Activated B cell treated with CpG ODN at 0.5 μM for 24 hours (primary cell): ENCODE measurements at regions not wholly inside any gene's neighbourhood (a gene's known extent, or its start where the extent isn't known, plus 50 kb on each side); places are given as distances from the start of the nearest gene placed in this dataset.

Experiments
- ATAC-seq: fragments of 200-7000 bp; cut with Tn5 transposase; one replicate; pipeline ENCODE4 v1.10.0; 2021; ENCODE audit warnings: low read depth, mild to moderate bottlenecking, moderate library complexity
- CTCF ChIA-PET: fragments of 350-600 bp; sonication (Branson Sonifier 250); formaldehyde crosslinking; loops from one replicate; lab custom pipeline; 2021; ENCODE audit warnings: antibody characterized with exemption; lab: Charles Lee
- POLR2A ChIA-PET: fragments of 350-600 bp; sonication (Branson Sonifier 250); formaldehyde crosslinking; loops from one replicate; lab custom pipeline; 2021; ENCODE audit warnings: antibody characterized with exemption; lab: Charles Lee
- DNase-seq: peaks from one replicate; pipeline ENCODE4 v3.0.0; 2022
- H3K27ac Mint-ChIP-seq: one replicate; pipeline ENCODE4 v1.8.0; 2020; ENCODE audit warnings: mixed read lengths
- H3K27me3 Mint-ChIP-seq: one replicate; pipeline ENCODE4 v1.8.0; 2021; ENCODE audit warnings: mixed read lengths
- H3K36me3 Mint-ChIP-seq: one replicate; pipeline ENCODE4 v1.8.0; 2021; ENCODE audit warnings: low read depth, mixed read lengths
- H3K4me1 Mint-ChIP-seq: one replicate; pipeline ENCODE4 v1.8.0; 2021; ENCODE audit warnings: mixed read lengths
- H3K4me3 Mint-ChIP-seq: one replicate; pipeline ENCODE4 v1.8.0; 2020; ENCODE audit warnings: mild to moderate bottlenecking, mixed read lengths
- H3K9me3 Mint-ChIP-seq: one replicate; pipeline ENCODE4 v1.8.0; 2020; ENCODE audit warnings: mixed read lengths
- intact Hi-C: fragments of 100-400 bp; cut with micrococcal nuclease; formaldehyde crosslinking; loops from one replicate; pipeline ENCODE4 v1.15.1; 2024
- TF ChIP-seq, protein P1 (sequence below): fragments of 200-600 bp; IDR thresholded peaks from one replicate; pipeline ENCODE4 v1.8.0; 2022; ENCODE audit warnings: antibody characterized with exemption, mild to moderate bottlenecking

DNA sequence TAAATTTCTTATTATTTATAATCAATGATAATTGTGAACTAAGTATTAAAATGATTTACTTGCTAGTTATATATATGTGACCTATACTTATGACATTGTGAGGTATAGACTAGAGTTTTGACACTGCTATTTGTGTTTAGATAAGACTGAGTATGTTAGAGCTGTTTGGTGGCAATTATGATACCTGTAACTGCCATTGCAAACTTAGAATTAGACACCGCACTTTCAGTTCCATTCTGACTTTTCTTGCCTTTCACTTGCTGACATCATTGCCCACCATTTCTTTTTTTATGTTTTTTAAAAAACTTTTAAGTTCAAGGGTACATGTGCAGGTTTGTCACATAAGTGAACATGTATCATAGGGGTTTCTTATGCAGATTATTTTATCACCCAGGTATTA is 214.5 kb downstream of the MBL2 start:
- ChIA-PET CTCF (no interaction called here), POLR2A (no interaction called here)
- H3K4me3 Mint-ChIP-seq, result no peak overlapping the region
- no peaks in the 10 kb centered on the region for H3K9me3 Mint-ChIP-seq
- DNase-seq (no peak), ATAC-seq (no peak)
- no peak overlapping the region for H3K27ac Mint-ChIP-seq
- H3K27me3 Mint-ChIP-seq, result no peaks in the 10 kb centered on the region
- H3K4me1 Mint-ChIP-seq, result no peaks in the 10 kb centered on the region
- intact Hi-C loops, result no loop called here
- H3K36me3 Mint-ChIP-seq, result no peaks in the 10 kb centered on the region
- TF ChIP-seq, protein P1, sequence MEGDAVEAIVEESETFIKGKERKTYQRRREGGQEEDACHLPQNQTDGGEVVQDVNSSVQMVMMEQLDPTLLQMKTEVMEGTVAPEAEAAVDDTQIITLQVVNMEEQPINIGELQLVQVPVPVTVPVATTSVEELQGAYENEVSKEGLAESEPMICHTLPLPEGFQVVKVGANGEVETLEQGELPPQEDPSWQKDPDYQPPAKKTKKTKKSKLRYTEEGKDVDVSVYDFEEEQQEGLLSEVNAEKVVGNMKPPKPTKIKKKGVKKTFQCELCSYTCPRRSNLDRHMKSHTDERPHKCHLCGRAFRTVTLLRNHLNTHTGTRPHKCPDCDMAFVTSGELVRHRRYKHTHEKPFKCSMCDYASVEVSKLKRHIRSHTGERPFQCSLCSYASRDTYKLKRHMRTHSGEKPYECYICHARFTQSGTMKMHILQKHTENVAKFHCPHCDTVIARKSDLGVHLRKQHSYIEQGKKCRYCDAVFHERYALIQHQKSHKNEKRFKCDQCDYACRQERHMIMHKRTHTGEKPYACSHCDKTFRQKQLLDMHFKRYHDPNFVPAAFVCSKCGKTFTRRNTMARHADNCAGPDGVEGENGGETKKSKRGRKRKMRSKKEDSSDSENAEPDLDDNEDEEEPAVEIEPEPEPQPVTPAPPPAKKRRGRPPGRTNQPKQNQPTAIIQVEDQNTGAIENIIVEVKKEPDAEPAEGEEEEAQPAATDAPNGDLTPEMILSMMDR, result no peak

DNA sequence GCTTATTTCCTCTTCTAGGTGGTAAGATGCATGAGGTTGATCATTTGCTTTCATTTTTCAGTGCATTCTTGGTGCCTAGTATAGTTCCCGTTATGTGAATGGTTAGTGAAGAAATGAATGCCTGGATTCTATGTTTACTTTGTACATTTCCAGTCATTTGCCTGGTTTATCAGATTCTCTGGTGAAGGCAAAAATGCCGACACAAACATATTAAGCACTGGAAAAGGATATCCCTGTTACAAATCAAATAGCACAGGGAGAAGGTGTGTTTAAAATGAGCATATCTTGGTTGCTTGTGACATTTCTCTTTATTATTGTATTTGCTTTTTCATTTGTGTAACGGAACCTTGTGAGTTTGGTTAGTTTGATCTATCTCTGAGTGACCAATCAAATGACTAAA is 211.3 kb downstream of the MBL2 start:
- Mint-ChIP-seq H3K27me3 (no peaks in the 10 kb centered on the region), H3K36me3 (no peaks in the 10 kb centered on the region), H3K27ac (no peak overlapping the region), H3K9me3 (no peaks in the 10 kb centered on the region), H3K4me3 (no peak overlapping the region), H3K4me1 (no peaks in the 10 kb centered on the region)
- TF ChIP-seq, protein P1, result no peak
- ChIA-PET CTCF (no interaction called here), POLR2A (no interaction called here)
- intact Hi-C loops, result no loop called here
- ATAC-seq, result no peak
- DNase-seq, result no peak

DNA sequence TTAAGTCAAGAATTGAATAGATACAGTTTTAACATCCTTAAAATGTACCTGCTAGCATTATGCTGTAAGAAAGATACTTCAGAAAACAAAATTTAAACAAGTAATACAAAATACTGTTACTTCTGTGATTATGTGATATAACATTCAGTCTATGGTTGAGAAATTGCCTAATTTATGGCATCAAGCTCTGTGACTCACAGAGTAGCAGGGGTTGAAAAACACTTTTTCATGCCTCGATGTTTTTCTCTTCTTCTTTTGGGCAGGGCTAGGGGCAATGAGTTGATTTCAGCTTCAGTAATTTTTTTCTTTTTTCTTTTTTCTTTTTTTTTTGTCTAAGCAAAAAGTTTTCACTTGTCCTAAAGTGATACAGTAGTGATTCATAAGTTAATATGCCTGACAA is 209.2 kb downstream of the MBL2 start:
- Mint-ChIP-seq H3K27ac (no peak overlapping the region), H3K36me3 (no peaks in the 10 kb centered on the region), H3K27me3 (no peaks in the 10 kb centered on the region), H3K4me1 (no peaks in the 10 kb centered on the region), H3K9me3 (no peaks in the 10 kb centered on the region), H3K4me3 (no peak overlapping the region)
- ChIA-PET CTCF (no interaction called here), POLR2A (no interaction called here)
- ATAC-seq (no peak), DNase-seq (no peak)
- TF ChIP-seq, protein P1, result no peak
- intact Hi-C loops, result no loop called here

DNA sequence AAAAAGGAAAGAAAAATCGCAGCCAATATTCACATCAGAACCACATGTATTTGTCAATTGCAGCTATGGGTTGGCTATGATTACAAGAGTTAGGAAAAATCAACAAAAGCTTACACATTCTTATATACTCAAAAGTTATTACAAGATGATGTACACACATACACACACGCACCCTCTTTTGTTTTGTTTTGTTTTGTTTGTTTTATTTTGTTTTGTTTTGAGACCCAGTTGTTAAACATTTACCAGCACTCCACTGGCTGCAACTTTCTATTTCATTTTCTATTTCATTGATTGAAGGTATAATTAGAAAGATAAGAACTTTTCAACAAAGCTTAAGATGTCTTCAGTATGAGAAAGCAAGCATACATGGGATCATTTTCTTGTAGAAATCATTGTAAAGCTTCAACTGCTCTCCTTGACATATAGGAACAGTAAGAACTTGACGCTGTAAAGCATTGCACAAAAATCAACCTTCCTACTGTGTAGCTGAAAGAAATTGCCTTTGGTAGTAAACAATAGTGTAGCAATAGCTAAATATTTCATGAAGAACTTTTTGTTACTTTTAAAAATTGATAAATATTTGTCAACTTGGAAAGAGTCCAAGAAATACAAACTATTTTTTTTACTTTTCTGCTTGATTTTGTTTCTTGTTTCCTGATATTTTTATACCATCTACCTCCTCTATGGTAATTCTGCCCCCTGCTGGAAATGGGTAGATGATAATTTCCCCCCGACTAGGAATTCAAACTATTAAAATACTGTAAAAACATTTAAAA is 205.9 kb downstream of the MBL2 start:
- POLR2A ChIA-PET, result no interaction called here
- intact Hi-C loops, result no loop called here
- CTCF ChIA-PET, result interaction anchor here (0.9 kb wide), 1 partner anchor 259 kb away, joined by 4 read pairs; no protein-coding TSS in a partner anchor
- H3K4me3 Mint-ChIP-seq, result no peak overlapping the region
- H3K9me3 Mint-ChIP-seq, result no peaks in the 10 kb centered on the region
- H3K4me1 Mint-ChIP-seq, result no peaks in the 10 kb centered on the region
- no peak for DNase-seq
- TF ChIP-seq, protein P1, result no peak
- ATAC-seq, result no peak
- no peaks in the 10 kb centered on the region for H3K27me3 Mint-ChIP-seq
- no peak overlapping the region for H3K27ac Mint-ChIP-seq
- H3K36me3 Mint-ChIP-seq, result no peaks in the 10 kb centered on the region

DNA sequence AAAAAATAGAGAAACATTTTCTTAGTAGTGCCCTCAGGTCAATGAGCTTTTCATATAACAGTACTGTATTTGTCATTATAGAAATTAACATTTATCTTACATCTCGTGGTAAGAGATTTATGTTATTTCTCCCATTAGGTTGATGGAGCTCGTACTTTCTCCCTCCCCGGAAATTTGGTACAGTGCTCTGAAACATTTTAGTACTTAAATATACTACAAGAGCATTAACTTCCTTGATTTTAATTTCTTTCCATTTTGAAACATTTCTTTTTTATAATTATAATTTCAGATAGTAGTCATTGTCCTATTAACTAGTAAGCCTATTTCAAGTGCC is 205.4 kb downstream of the MBL2 start:
- TF ChIP-seq, protein P1, result no peak
- Mint-ChIP-seq H3K9me3 (no peaks in the 10 kb centered on the region), H3K4me1 (no peaks in the 10 kb centered on the region), H3K4me3 (no peak overlapping the region), H3K27me3 (no peaks in the 10 kb centered on the region), H3K36me3 (no peaks in the 10 kb centered on the region), H3K27ac (no peak overlapping the region)
- no peak for ATAC-seq
- POLR2A ChIA-PET, result no interaction called here
- intact Hi-C loops, result no loop called here
- CTCF ChIA-PET, result interaction anchor here (0.9 kb wide), 1 partner anchor 259 kb away, joined by 4 read pairs; no protein-coding TSS in a partner anchor
- DNase-seq, result no peak
